Right ventricle myocardium inferior (tissue), 1 donor: ENCODE measurements at regions not wholly inside any gene's neighbourhood (a gene's known extent, or its start where the extent isn't known, plus 50 kb on each side); places are given as distances from the start of the nearest gene placed in this dataset.

Experiments used
- ATAC-seq: fragments of 200-7000 bp; cut with Tn5 transposase; one replicate; pipeline ENCODE4 v1.9.1; 2020; ENCODE audit warnings: mild to moderate bottlenecking, moderate library complexity
- DNase-seq: peaks from one replicate; pipeline ENCODE4 v3.0.0; 2021; ENCODE audit errors: missing footprints
- intact Hi-C: fragments of 100-400 bp; cut with DNase I; formaldehyde crosslinking; loops from one replicate; pipeline ENCODE4 v1.11.0; 2022
- donor health status: DM: no; HTN: yes; CAD: no; lungs with severe emphysema.

DNA sequence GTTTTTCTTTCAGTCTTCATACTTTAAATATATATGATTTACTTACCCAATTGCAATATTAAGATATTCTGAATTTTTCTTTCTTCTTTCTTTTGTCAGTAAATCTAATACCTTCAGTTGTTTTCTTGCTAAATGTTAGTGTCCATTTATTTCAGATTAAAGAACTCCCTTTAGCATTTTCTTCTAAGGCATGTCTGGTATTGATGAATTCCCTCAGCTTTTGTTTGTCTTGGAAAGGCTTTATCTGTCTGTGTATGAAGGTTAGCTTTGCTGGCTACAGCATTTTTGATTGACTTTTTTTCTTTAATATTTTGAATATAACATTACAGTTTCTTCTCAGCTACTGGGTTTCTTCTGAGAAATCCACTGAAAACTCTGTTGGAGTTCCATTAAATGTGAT, 64.0 kb upstream of the PLSCR4 start:
- intact Hi-C loops = no loop called here
- ATAC-seq = no peak
- no peak for DNase-seq

GRCh38 chr3:146313746-146314111, 62.8 kb upstream of the PLSCR4 start:
- DNase-seq = no peak
- intact Hi-C loops = no loop called here
- ATAC-seq = no peak

DNA sequence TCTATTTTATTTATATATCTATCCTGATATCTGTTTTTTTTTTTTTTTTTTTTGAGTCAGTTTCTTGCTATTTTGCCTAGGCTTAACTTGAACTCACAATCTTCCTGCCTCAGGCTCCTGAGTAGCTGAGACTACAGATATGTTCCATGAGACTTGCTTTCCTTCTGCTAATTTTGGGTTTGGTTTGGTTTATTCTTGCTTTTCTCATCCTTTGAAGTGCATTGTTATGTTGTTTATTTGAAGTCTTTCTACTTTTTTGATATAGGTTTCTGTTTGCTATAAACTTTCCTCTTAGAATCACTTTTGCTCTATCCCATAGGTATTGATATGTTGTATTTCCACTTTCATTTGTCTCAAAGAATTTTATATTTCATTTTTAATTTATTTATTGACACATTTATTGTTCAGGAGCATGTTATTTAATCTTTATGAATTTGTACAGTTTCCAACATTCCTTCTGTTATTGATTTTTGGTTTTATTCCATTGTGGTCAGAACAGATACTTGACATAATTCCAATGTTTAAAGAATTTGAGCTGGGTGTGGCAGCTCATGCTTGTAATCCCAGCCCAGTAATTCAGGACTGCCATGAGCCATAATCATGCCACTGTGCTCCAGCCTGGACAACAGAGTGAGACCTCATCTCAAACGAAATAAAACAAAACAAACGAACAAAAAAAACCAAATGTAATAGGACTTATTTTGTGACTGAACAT, 62.3 kb upstream of the PLSCR4 start:
- DNase-seq = no peak
- intact Hi-C loops = no loop called here
- no peak for ATAC-seq

DNA sequence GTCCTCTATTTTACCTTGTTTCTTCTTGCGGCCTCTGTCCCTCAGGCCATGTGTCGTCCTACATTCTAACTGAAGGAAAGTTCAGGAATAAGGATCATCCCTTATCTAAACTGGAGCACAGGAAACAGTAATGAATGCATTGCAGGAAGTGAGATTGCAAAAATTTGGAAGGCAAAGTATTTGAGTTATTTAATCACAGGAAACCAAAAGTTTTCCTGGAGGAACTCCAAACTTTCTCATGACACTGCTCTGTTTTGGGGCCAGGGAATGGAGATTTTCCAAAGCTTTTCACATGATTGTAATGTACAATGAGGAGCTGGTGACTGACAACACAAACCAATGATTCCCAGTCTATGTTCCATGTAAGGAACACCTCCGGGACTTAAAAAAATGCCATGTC, 57.8 kb upstream of the PLSCR4 start:
- DNase-seq = no peak
- intact Hi-C loops = loop anchor here (5.0 kb wide), 1 partner anchor 86 kb away; no protein-coding TSS in a partner anchor
- peak; percentile 73 for ATAC-seq

GRCh38 chr3:146308222-146308621, 57.3 kb upstream of the PLSCR4 start:
- intact Hi-C loops = loop anchor here (5.0 kb wide), 1 partner anchor 86 kb away; no protein-coding TSS in a partner anchor
- ATAC-seq = peak; percentile 57
- no peak for DNase-seq

DNA sequence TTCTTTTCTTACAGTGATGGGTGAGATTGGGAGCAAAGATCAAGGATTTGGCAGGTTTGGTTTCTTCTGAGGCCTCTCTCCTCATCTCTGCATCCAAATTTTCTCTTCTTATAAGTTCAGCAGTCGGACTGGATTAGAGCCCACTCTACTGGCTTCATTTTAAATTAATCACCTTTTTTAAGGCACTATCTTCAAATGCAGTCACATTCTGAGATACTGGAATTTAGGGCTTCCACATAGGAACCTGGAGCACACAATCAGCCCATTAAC, 56.5 kb upstream of the PLSCR4 start:
- intact Hi-C loops = loop anchor here (5.0 kb wide), 1 partner anchor 85 kb away; no protein-coding TSS in a partner anchor
- no peak for DNase-seq
- ATAC-seq = no peak

DNA sequence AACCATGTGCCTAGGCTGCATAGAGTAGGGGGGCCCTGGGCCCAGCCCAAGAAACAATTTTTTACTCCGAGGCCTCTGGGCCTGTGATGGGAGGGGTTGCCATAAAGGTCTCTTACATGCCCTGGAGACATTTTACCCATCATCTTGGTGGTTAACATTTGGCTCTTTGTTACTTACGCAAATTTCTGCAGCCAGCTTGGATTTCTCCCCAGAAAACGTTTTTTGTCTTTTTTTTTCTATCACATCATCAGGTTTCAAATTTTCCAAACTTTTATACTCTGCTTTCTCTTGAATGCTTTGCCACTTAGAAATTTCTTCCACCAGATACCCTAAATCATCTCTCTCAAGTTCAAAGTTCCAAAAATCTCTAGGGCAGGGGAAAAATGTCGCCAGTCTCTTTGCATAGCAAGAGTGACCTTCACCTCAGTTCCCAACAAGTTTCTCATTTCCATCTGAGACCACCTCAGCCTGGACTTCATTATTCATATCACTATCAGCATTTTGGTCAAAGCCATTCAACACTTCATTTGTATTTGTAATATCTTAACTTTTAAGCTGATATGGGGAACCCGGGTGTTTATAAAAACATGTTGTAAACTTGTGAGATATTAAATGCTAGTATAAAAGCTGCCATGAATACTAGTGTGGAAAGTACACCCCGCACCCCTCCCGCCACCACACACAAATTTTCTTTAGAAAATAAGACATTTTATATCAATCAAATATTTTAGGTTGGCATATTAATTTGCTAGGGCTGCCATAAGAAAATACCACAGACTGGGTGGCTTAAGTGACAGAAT, 56.0 kb upstream of the PLSCR4 start:
- DNase-seq (no peak), ATAC-seq (no peak)
- intact Hi-C loops = loop anchor here (5.0 kb wide), 1 partner anchor 85 kb away; no protein-coding TSS in a partner anchor

DNA sequence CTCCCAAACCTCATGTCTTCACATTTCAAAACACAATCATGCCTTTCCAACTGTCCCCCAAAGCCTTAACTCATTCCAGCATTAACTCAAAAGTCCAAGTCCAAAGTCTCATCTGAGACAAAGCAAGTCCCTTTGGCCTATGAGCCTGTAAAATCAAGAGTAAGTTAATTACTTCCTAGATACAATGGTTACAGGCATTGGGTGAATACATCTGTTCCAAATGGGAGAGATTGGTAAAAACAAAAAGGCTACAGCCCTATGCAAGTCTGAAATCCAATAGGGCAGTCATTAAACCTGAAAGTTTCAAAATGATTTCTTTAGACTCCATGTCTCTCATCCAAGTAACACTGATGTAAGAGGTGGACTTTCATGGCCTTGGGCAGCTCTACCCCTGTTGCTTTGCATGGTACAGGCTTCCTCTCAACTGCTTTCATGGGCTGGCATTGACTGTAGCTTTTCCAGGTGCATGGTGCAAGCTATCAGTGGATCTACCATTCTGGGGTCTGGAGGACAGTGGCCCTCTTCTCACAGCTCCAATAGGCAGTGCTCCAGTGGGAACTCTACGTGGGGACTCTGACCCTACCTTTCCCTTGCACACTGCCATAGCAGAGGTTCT, 55.0 kb upstream of the PLSCR4 start:
- DNase-seq (no peak), ATAC-seq (no peak)
- intact Hi-C loops = loop anchor here (5.0 kb wide), 1 partner anchor 84 kb away; no protein-coding TSS in a partner anchor

- DNase-seq (no peak), ATAC-seq (no peak)
- intact Hi-C loops = no loop called here
Observed at GRCh38 chr3:146300768-146301167, 49.9 kb upstream of the PLSCR4 start.
